H1 (cell line): ENCODE measurements at regions not wholly inside any gene's neighbourhood (a gene's known extent, or its start where the extent isn't known, plus 50 kb on each side); places are given as distances from the start of the nearest gene placed in this dataset.

Experiments
- CTCF ChIA-PET: fragments of 300-600 bp; sonication (Branson Sonifier 250); formaldehyde crosslinking; loops from one replicate; lab custom pipeline; 2021; ENCODE audit not compliant: partially characterized antibody; lab: Charles Lee
- POLR2A ChIA-PET: fragments of 300-600 bp; sonication (Branson Sonifier 250); formaldehyde crosslinking; loops from one replicate; lab custom pipeline; 2021; ENCODE audit warnings: inconsistent platforms; ENCODE audit not compliant: partially characterized antibody; lab: Charles Lee
- DNase-seq, 2 experiments: peaks; one replicate each; pipeline versions ENCODE4 v3.0.0 to v3.0.0-alpha.2; 2010 to 2022; ENCODE audit warnings: low spot score in 2 of 2, low read depth in 1 of 2, mixed read lengths in 1 of 2
- FAIRE-seq: peaks from 2 replicates; lab custom pipeline; 2011; peaks lifted over from hg19 to GRCh38; lab: Jason Lieb, UNC
- H2AFZ ChIP-seq: 2 replicates; pipeline ENCODE4 v1.8.1; 2012; ENCODE audit warnings: low read length, inconsistent platforms
- H2AK5ac ChIP-seq: 2 replicates; pipeline ENCODE4 v1.6.1; 2013; ENCODE audit warnings: low read depth, low read length
- H2BK120ac ChIP-seq: replicated peaks from 2 replicates; pipeline ENCODE3; 2013; ENCODE audit warnings: low read depth, low read length, inconsistent platforms
- H2BK12ac ChIP-seq: 2 replicates; pipeline ENCODE4 v1.6.1; 2013; ENCODE audit warnings: low read depth, low read length
- H2BK15ac ChIP-seq: 2 replicates; pipeline ENCODE4 v1.6.1; 2013; ENCODE audit warnings: low read length
- H2BK20ac ChIP-seq: 2 replicates; pipeline ENCODE4 v1.6.1; 2013; ENCODE audit warnings: low read length
- H2BK5ac ChIP-seq: 2 replicates; pipeline ENCODE4 v1.6.1; 2013; ENCODE audit warnings: low read depth, low read length
- H3K14ac ChIP-seq: 2 replicates; pipeline ENCODE4 v1.6.1; 2013; ENCODE audit warnings: inconsistent platforms; ENCODE audit not compliant: insufficient read length
- H3K18ac ChIP-seq: 2 replicates; pipeline ENCODE4 v1.6.1; 2013; ENCODE audit warnings: low read length; ENCODE audit errors: extremely low read depth
- H3K23ac ChIP-seq: 2 replicates; pipeline ENCODE4 v1.6.1; 2013; ENCODE audit warnings: inconsistent platforms; ENCODE audit not compliant: insufficient read length
- H3K23me2 ChIP-seq: 2 replicates; pipeline ENCODE4 v1.6.1; 2013; ENCODE audit warnings: low read depth, low read length
- H3K27ac ChIP-seq: 2 replicates; pipeline ENCODE4 v1.6.1; 2011; ENCODE audit warnings: low read depth, low read length, inconsistent platforms
- H3K27me3 ChIP-seq, 4 experiments: replicated peaks in 1 of 4; 1 replicate in 1 of 4; 2 replicates in 3 of 4; pipeline versions ENCODE4 v1.6.1 to v1.8.1; 2011 to 2013; ENCODE audit warnings: low read length in 3 of 4, mild to moderate bottlenecking in 3 of 4, inconsistent platforms in 2 of 4, mixed read lengths in 2 of 4, moderate library complexity in 1 of 4; ENCODE audit not compliant: control insufficient read depth in 3 of 4, insufficient read depth in 3 of 4; ENCODE audit errors: extremely low read depth in 1 of 4
- H3K36me3 ChIP-seq, 4 experiments: 2 replicates each; pipeline versions ENCODE4 v1.6.1 to v1.8.1; 2011 to 2013; ENCODE audit warnings: mild to moderate bottlenecking in 4 of 4, low read length in 3 of 4, moderate library complexity in 2 of 4, control low read depth in 1 of 4, inconsistent platforms in 1 of 4; ENCODE audit not compliant: insufficient read depth in 4 of 4, control insufficient read depth in 2 of 4
- H3K4ac ChIP-seq: replicated peaks from 2 replicates; pipeline ENCODE3; 2013; ENCODE audit warnings: low read length, low read depth, mixed read lengths, inconsistent platforms; ENCODE audit not compliant: insufficient read length
- H3K4me1 ChIP-seq, 4 experiments: replicated peaks in 1 of 4; 1 replicate in 1 of 4; 2 replicates in 3 of 4; pipeline versions ENCODE4 v1.6.1 to v1.8.1; 2011 to 2013; ENCODE audit warnings: low read length in 3 of 4, inconsistent platforms in 2 of 4, mixed read lengths in 1 of 4; ENCODE audit not compliant: insufficient read depth in 4 of 4, control insufficient read depth in 3 of 4
- H3K4me2 ChIP-seq, 2 experiments: 2 replicates each; pipeline versions ENCODE4 v1.6.1 to v1.8.1; 2011 to 2013; ENCODE audit warnings: low read depth in 2 of 2, low read length in 2 of 2, control low read depth in 1 of 2, inconsistent platforms in 1 of 2, mild to moderate bottlenecking in 1 of 2; ENCODE audit not compliant: insufficient read depth in 1 of 2
- H3K4me3 ChIP-seq, 4 experiments: fragments of 200-600, 300-600 bp in 1 of 4; sonication (generic), shearing (Covaris generic), sonication (Bioruptor Twin) in 1 of 4; 2 replicates each; pipeline versions ENCODE4 v1.5.1 to v1.8.1; 2011 to 2016; ENCODE audit warnings: low read length in 4 of 4, low read depth in 3 of 4, control low read depth in 2 of 4, inconsistent platforms in 2 of 4, mild to moderate bottlenecking in 2 of 4, mixed read lengths in 1 of 4, moderate library complexity in 1 of 4; ENCODE audit not compliant: insufficient read depth in 2 of 4; ENCODE audit errors: extremely low read depth in 1 of 4
- H3K56ac ChIP-seq: replicated peaks from 2 replicates; pipeline ENCODE3; 2013; ENCODE audit warnings: low read depth, mild to moderate bottlenecking, mixed read lengths, low read length, inconsistent platforms; ENCODE audit not compliant: insufficient read length
- H3K79me1 ChIP-seq: 2 replicates; pipeline ENCODE4 v1.6.1; 2013; ENCODE audit warnings: low read depth, low read length, control low read depth
- H3K79me2 ChIP-seq, 2 experiments: 2 replicates each; pipeline versions ENCODE4 v1.6.1 to v1.8.1; 2012 to 2013; ENCODE audit warnings: low read length in 2 of 2, mild to moderate bottlenecking in 2 of 2, inconsistent platforms in 1 of 2; ENCODE audit not compliant: insufficient read depth in 2 of 2, control insufficient read depth in 1 of 2
- H3K9ac ChIP-seq, 4 experiments: replicated peaks in 1 of 4; 1 replicate in 1 of 4; 2 replicates in 3 of 4; pipeline versions ENCODE4 v1.6.1 to v1.8.1; 2011 to 2013; ENCODE audit warnings: low read depth in 3 of 4, low read length in 3 of 4, control low read depth in 2 of 4, mild to moderate bottlenecking in 2 of 4, moderate library complexity in 2 of 4, inconsistent platforms in 1 of 4; ENCODE audit errors: extremely low read depth in 1 of 4
- H3K9me3 ChIP-seq, 2 experiments: 2 replicates each; pipeline versions ENCODE4 v1.6.1 to v1.8.1; 2012 to 2013; ENCODE audit warnings: mild to moderate bottlenecking in 2 of 2, moderate library complexity in 2 of 2, control low read depth in 1 of 2, inconsistent platforms in 1 of 2, low read depth in 1 of 2, low read length in 1 of 2, mixed read lengths in 1 of 2; ENCODE audit not compliant: insufficient read depth in 2 of 2
- H4K20me1 ChIP-seq, 2 experiments: replicated peaks in 1 of 2; 2 replicates each; pipeline versions ENCODE3 to v1.8.1; 2011 to 2013; ENCODE audit warnings: inconsistent platforms in 2 of 2, low read length in 2 of 2, mild to moderate bottlenecking in 1 of 2; ENCODE audit not compliant: insufficient read depth in 2 of 2, control insufficient read depth in 1 of 2
- H4K5ac ChIP-seq: 2 replicates; pipeline ENCODE4 v1.6.1; 2013; ENCODE audit warnings: low read length, low read depth, mixed read lengths, inconsistent platforms; ENCODE audit not compliant: insufficient read length
- H4K8ac ChIP-seq: 2 replicates; pipeline ENCODE4 v1.8.0; 2013; ENCODE audit warnings: mild to moderate bottlenecking, moderate library complexity, low read length, inconsistent platforms; ENCODE audit not compliant: insufficient read depth; ENCODE audit errors: extremely low read depth
- H4K91ac ChIP-seq: replicated peaks from 2 replicates; pipeline ENCODE3; 2013; ENCODE audit warnings: low read length, mixed read lengths, inconsistent platforms; ENCODE audit not compliant: insufficient read length
- ATF2 ChIP-seq: IDR thresholded peaks from 2 replicates; pipeline ENCODE4 v1.6.1; 2012; ENCODE audit warnings: low read length, inconsistent platforms
- CEBPB ChIP-seq: IDR thresholded peaks from 2 replicates; pipeline ENCODE4 v1.6.1; 2012; ENCODE audit warnings: low read depth, low read length
- GABPA ChIP-seq: IDR thresholded peaks from 2 replicates; pipeline ENCODE4 v1.6.1; 2011; ENCODE audit warnings: mild to moderate bottlenecking, low read length, moderate library complexity, borderline replicate concordance; ENCODE audit not compliant: insufficient read depth
- WGBS, 2 experiments: shearing (Covaris generic) in 1 of 2; methylation state at CpG; one replicate each; pipeline versions ENCODE4 v1.1.6 to v1.1.7; 2013 to 2015; ENCODE audit warnings: low lambda C conversion rate in 2 of 2, mixed read lengths in 2 of 2, inconsistent platforms in 1 of 2, low coverage in 1 of 2, missing lambda C conversion rate in 1 of 2; ENCODE audit not compliant: insufficient replicate concordance in 2 of 2, insufficient coverage in 1 of 2, insufficient read length in 1 of 2; ENCODE audit errors: extremely low coverage in 1 of 2, missing lambda C conversion rate in 1 of 2; 5-methylcytosine and 5-hydroxymethylcytosine counted together

- H4K8ac ChIP-seq, result peak overlapping the region; percentile 4; the same call in 1 of the 2 replicates
- no peaks in the 10 kb centered on the region for H3K27me3 ChIP-seq
- H2BK12ac ChIP-seq, result peak overlapping the region; percentile 100
- ChIA-PET CTCF (interaction anchor here (0.6 to 3.2 kb wide), 16 partner anchors 15 to 319 kb away, joined by 3 to 15 read pairs (median 4); no protein-coding TSS in a partner anchor), POLR2A (interaction anchor here (1.0 to 6.3 kb wide), 10 partner anchors 10 to 399 kb away, joined by 3 to 35 read pairs (median 8); partner anchors contain the start of genes HSP90AB1 and RSPH9)
- FAIRE-seq (no peak), DNase-seq (no peak)
- H3K9me3 ChIP-seq, result no peaks in the 10 kb centered on the region
- peak overlapping the region; percentile 50 for H4K91ac ChIP-seq
- no peak overlapping the region for H4K5ac ChIP-seq
- no peak overlapping the region for H3K23ac ChIP-seq
- WGBS, 2 experiments, result 85% methylated on average over 2 of the region's 2 CpGs; no CpG with 5 or more reads in 1 of the 2 experiments
- peaks cover 0 to 3% of the 10 kb centered on the region in 2 experiments for H4K20me1 ChIP-seq
- H2BK20ac ChIP-seq, result peak overlapping the region; percentile 100; the same call in 1 of the 2 replicates
- H3K4me1 ChIP-seq, result peaks cover 9 to 27% (median 15%) of the 10 kb centered on the region in 4 experiments
- H3K56ac ChIP-seq, result no peak overlapping the region
- H3K36me3 ChIP-seq, result no peaks in the 10 kb centered on the region
- H3K4ac ChIP-seq, result no peak overlapping the region
- no peak overlapping the region for H3K14ac ChIP-seq
- TF ChIP-seq CEBPB, result peak; percentile 16; the same call in 1 of the 2 replicates
- 0 out of 2 replicates have a peak, but pooled peaks have one; percentile 47 for TF ChIP-seq ATF2
- TF ChIP-seq GABPA, result no peak
- TF ChIP-seq, all 59 proteins: peak for 2
- no peak overlapping the region for H2BK120ac ChIP-seq
- peak overlapping the region; percentile 86; the same call in 1 of the 2 replicates for H3K18ac ChIP-seq
- no peak overlapping the region for H3K4me3 ChIP-seq
- H2AFZ ChIP-seq, result no peak overlapping the region
- H3K27ac ChIP-seq, result peak overlapping the region; percentile 43; the same call in 1 of the 2 replicates
- H3K9ac ChIP-seq, result 0 out of 7 replicates have a peak overlapping the region, but pooled peaks of 1 of the 4 experiments have one; percentile 18
- H3K79me1 ChIP-seq, result peaks cover 3% of the 10 kb centered on the region; the same call in 1 of the 2 replicates
- peaks cover 13% of the 10 kb centered on the region for H3K23me2 ChIP-seq
- H2AK5ac ChIP-seq, result peak overlapping the region; percentile 99
- peak overlapping the region in 1 of 2 experiments; percentile 27; a peak in 1 of 4 replicates for H3K4me2 ChIP-seq
- peak overlapping the region; percentile 89 for H2BK5ac ChIP-seq
- no peaks in the 10 kb centered on the region for H3K79me2 ChIP-seq
- H2BK15ac ChIP-seq, result peak overlapping the region; percentile 73; the same call in 1 of the 2 replicates
These were observed 83.6 kb downstream of the MRPL14 start for GRCh38 chr6:44043479-44044153.
